Mammary epithelial cell (primary cell): ENCODE measurements at regions not wholly inside any gene's neighbourhood (a gene's known extent, or its start where the extent isn't known, plus 50 kb on each side); places are given as distances from the start of the nearest gene placed in this dataset.
"Not testable (repeated sequence)": the region's sequence is repeated elsewhere in the genome, so short reads cannot be mapped to it uniquely, and the experiment has no call there.

ENCODE experiments used
- CTCF ChIP-seq, 2 donors: IDR thresholded peaks in 1 of 2; conservative IDR thresholded peaks in 1 of 2; 2 replicates each; pipeline ENCODE4 v1.5.1; 2011 to 2012; ENCODE audit warnings: inconsistent platforms in 2 of 2, low read length in 2 of 2, mild to moderate bottlenecking in 2 of 2, control low read depth in 1 of 2, low read depth in 1 of 2; ENCODE audit not compliant: insufficient read depth in 1 of 2; ENCODE audit errors: extremely low read depth in 1 of 2
- EZH2 ChIP-seq: IDR thresholded peaks from 2 replicates; pipeline ENCODE4 v1.6.1; 2012; ENCODE audit warnings: low read length, inconsistent platforms, borderline replicate concordance

GRCh38 chr3:198167339-198168039, 207.5 kb downstream of the LMLN start:
- not testable (repeated sequence) for TF ChIP-seq EZH2
- TF ChIP-seq CTCF (conservative IDR thresholded peaks at IDR 0.05 in 1 of 2, IDR thresholded peaks at IDR 0.05 in 1 of 2; ENCODE audit: extremely low read depth in 1 of 2, insufficient read depth in 1 of 2, low read depth in 1 of 2, low read length in 2 of 2) = peak in 1 of 2 donors; percentile 20
